ENCODE measurements at regions not wholly inside any gene's neighbourhood (a gene's known extent, or its start where the extent isn't known, plus 50 kb on each side); places are given as distances from the start of the nearest gene placed in this dataset.

- no peak for TF ChIP-seq SP1 (IDR thresholded peaks at IDR 0.05)
- no peak for TF ChIP-seq FOXA1 (IDR thresholded peaks at IDR 0.05)
- no peak for TF ChIP-seq ZNF384 (IDR thresholded peaks at IDR 0.05)
- no peak for TF ChIP-seq FOXK2 (IDR thresholded peaks at IDR 0.05)
- TF ChIP-seq PKNOX1 (IDR thresholded peaks at IDR 0.05): no peak
- no peak for TF ChIP-seq SUZ12 (IDR thresholded peaks at IDR 0.05)
- TF ChIP-seq FOXM1 (IDR thresholded peaks at IDR 0.05; ENCODE audit: borderline replicate concordance): no peak
- no peak for TF ChIP-seq ARNT (IDR thresholded peaks at IDR 0.05)
- TF ChIP-seq ELF4 (IDR thresholded peaks at IDR 0.05): no peak
These were observed 790.4 kb downstream of the NCAM2 start for GRCh38 chr21:21788591-21788990.
